GM18502 (cell line): ENCODE measurements at regions not wholly inside any gene's neighbourhood (a gene's known extent, or its start where the extent isn't known, plus 50 kb on each side); places are given as distances from the start of the nearest gene placed in this dataset.

ENCODE experiments used
- ATAC-seq: cut with Tn5 transposase; IDR thresholded peaks from one replicate; pipeline ENCODE4 v1.9.1; 2021; ENCODE audit warnings: mild to moderate bottlenecking; ENCODE audit not compliant: unreplicated experiment, poor library complexity

- no peak for ATAC-seq
These were observed 163.3 kb upstream of the MOCS1 start for GRCh38 chr6:40097590-40097989.

- ATAC-seq, result no peak
These were observed 149.1 kb upstream of the MOCS1 start for GRCh38 chr6:40083141-40083920.

GRCh38 chr6:40082278-40083043 lies 148.2 kb upstream of the MOCS1 start:
- ATAC-seq, result no peak

- ATAC-seq, result no peak
These were observed 143.5 kb upstream of the MOCS1 start for GRCh38 chr6:40077736-40078135.

- ATAC-seq, result no peak
These were observed 143.1 kb upstream of the MOCS1 start for GRCh38 chr6:40077315-40077714.

- ATAC-seq, result no peak
These were observed 140.9 kb upstream of the MOCS1 start for GRCh38 chr6:40075056-40075590.

- no peak for ATAC-seq
These were observed 140.2 kb upstream of the MOCS1 start for GRCh38 chr6:40074306-40075055.

GRCh38 chr6:40066372-40066771 lies 132.1 kb upstream of the MOCS1 start:
- no peak for ATAC-seq

GRCh38 chr6:40056865-40057264 lies 122.6 kb upstream of the MOCS1 start:
- no peak for ATAC-seq

GRCh38 chr6:40054602-40055001 lies 120.3 kb upstream of the MOCS1 start:
- no peak for ATAC-seq

- no peak for ATAC-seq
These were observed 119.9 kb upstream of the MOCS1 start for GRCh38 chr6:40054186-40054585.

GRCh38 chr6:40049128-40049527 lies 114.9 kb upstream of the MOCS1 start:
- no peak for ATAC-seq

GRCh38 chr6:40044196-40044595 lies 109.9 kb upstream of the MOCS1 start:
- no peak for ATAC-seq

- ATAC-seq, result no peak
These were observed 108.0 kb upstream of the MOCS1 start for GRCh38 chr6:40042232-40042631.

GRCh38 chr6:40039042-40039441 lies 104.8 kb upstream of the MOCS1 start:
- no peak for ATAC-seq

- no peak for ATAC-seq
These were observed 104.4 kb upstream of the MOCS1 start for GRCh38 chr6:40038626-40039025.

- no peak for ATAC-seq
These were observed 103.0 kb upstream of the MOCS1 start for GRCh38 chr6:40037271-40037670.

- ATAC-seq, result no peak
These were observed 101.9 kb upstream of the MOCS1 start for GRCh38 chr6:40036186-40036585.

- ATAC-seq, result no peak
These were observed 94.2 kb upstream of the MOCS1 start for GRCh38 chr6:40028449-40028848.

- no peak for ATAC-seq
These were observed 88.6 kb upstream of the MOCS1 start for GRCh38 chr6:40022867-40023266.

- no peak for ATAC-seq
These were observed 85.9 kb upstream of the MOCS1 start for GRCh38 chr6:40020166-40020565.
